Heart left ventricle (tissue), 13 donors: ENCODE measurements at regions not wholly inside any gene's neighbourhood (a gene's known extent, or its start where the extent isn't known, plus 50 kb on each side); places are given as distances from the start of the nearest gene placed in this dataset.

Source experiments
- POLR2A ChIP-seq, 2 donors: fragments of 450-650 bp; IDR thresholded peaks; one replicate each; pipeline ENCODE4 v1.6.1; 2017; ENCODE audit warnings: antibody characterized with exemption in 2 of 2, mild to moderate bottlenecking in 2 of 2, moderate library complexity in 2 of 2
- TF ChIP-seq, protein P1 (sequence below), 12 donors: fragments of 200-600 bp; sonication (generic) in 4 of 12; IDR thresholded peaks; one replicate each; pipeline versions ENCODE4 v1.5.0 to v1.8.0; 2018 to 2022; ENCODE audit warnings: antibody characterized with exemption in 12 of 12, mild to moderate bottlenecking in 5 of 12
- donor health status: ischemic (EF 13 %, LVEDD 7.1; RV severe dilation, severe dysfunction).
- donor health status: DM: no; HTN: yes; CAD: no.
- donor health status: DM: no; HTN: no; CAD: no.
- donor health status: ischemic (EF 25% LVEDD 6.9; RV normal size, moderate dysfunction).
- donor health status: ischemic (EF 25% LVEDD 5.7; RV mildly dilated, moderate dysfunction).
- donor health status: ischemic (EF 35%, LVEDD 5.7; RV mildly dilated, moderate dysfunction).
- donor health status: nonischemic (EF 11% LVEDD 7.7; RV severe dilation, severe dysfunction).
- donor health status: DM: yes; HTN: yes; CAD: no.
- donor health status: PGD.
- donor health status: ischemic (EF 29% LVEDD 5.4; RV normal size, mild dysfunction).
- donor health status: nonischemic (EF 23%, LVEDD 6.1; RV moderate dilation, normal function).

DNA sequence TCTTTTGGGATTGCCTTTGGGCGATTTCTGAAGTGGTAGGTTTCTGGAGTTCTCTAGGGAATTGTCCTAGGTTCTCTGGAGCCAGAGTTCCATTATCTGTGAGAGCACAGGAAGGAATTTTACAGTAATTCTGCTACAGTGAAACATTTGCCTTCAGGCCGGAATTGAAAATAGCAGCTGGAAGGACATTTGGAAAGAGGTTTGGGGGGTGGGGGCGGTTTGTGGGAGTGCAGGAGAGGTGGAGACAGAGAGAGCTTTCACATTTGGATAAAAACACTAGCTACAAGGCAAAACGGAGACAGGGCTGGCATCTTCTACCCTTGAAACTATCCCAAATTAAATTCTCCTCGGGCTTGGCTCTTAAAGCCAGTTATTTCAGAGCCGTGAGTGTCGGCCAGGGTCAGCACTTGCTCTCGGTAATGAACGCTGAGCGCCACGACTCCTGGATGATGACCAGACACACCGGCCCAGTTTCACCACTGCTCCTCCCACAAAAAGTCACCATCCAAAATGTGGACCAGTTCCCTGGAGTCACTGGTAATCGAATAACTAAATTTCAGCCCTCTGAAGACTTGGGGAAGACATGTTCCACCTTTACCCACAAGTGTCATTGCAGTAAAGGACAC is 67.7 kb upstream of the TANC2 start:
- TF ChIP-seq, protein P1, sequence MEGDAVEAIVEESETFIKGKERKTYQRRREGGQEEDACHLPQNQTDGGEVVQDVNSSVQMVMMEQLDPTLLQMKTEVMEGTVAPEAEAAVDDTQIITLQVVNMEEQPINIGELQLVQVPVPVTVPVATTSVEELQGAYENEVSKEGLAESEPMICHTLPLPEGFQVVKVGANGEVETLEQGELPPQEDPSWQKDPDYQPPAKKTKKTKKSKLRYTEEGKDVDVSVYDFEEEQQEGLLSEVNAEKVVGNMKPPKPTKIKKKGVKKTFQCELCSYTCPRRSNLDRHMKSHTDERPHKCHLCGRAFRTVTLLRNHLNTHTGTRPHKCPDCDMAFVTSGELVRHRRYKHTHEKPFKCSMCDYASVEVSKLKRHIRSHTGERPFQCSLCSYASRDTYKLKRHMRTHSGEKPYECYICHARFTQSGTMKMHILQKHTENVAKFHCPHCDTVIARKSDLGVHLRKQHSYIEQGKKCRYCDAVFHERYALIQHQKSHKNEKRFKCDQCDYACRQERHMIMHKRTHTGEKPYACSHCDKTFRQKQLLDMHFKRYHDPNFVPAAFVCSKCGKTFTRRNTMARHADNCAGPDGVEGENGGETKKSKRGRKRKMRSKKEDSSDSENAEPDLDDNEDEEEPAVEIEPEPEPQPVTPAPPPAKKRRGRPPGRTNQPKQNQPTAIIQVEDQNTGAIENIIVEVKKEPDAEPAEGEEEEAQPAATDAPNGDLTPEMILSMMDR (IDR thresholded peaks at IDR 0.05), result no peak
- TF ChIP-seq POLR2A (IDR thresholded peaks at IDR 0.05), result no peak
